GM18511 (cell line): ENCODE measurements at regions not wholly inside any gene's neighbourhood (a gene's known extent, or its start where the extent isn't known, plus 50 kb on each side); places are given as distances from the start of the nearest gene placed in this dataset.
A peak's percentile ranks its signal among the peaks of the same experiment; 100 is the strongest.

Experiments used
- ATAC-seq: cut with Tn5 transposase; IDR thresholded peaks from one replicate; pipeline ENCODE4 v1.9.1; 2021; ENCODE audit warnings: mild to moderate bottlenecking, moderate library complexity; ENCODE audit not compliant: unreplicated experiment

- no peak for ATAC-seq
Observed at GRCh38 chr3:35849496-35849895, 210.2 kb downstream of the ARPP21 start.

- ATAC-seq: no peak
Observed at GRCh38 chr3:35849963-35850362, 210.6 kb downstream of the ARPP21 start.

GRCh38 chr3:35857004-35857403, 217.7 kb downstream of the ARPP21 start:
- peak; percentile 94 for ATAC-seq

GRCh38 chr3:35862057-35862456, 222.7 kb downstream of the ARPP21 start:
- ATAC-seq: no peak

- ATAC-seq: no peak
Observed at GRCh38 chr3:35864871-35865270, 225.5 kb downstream of the ARPP21 start.

- no peak for ATAC-seq
Observed at GRCh38 chr3:35867791-35868190, 228.5 kb downstream of the ARPP21 start.

GRCh38 chr3:35871009-35871408, 231.7 kb downstream of the ARPP21 start:
- no peak for ATAC-seq

- ATAC-seq: no peak
Observed at GRCh38 chr3:35883929-35884328, 244.6 kb downstream of the ARPP21 start.

- ATAC-seq: no peak
Observed at GRCh38 chr3:35894735-35895134, 255.4 kb downstream of the ARPP21 start.

GRCh38 chr3:35899245-35899644, 259.9 kb downstream of the ARPP21 start:
- no peak for ATAC-seq

GRCh38 chr3:35900079-35900478, 260.8 kb downstream of the ARPP21 start:
- no peak for ATAC-seq

GRCh38 chr3:35908366-35909232, 269.3 kb downstream of the ARPP21 start:
- peak; percentile 95 for ATAC-seq

GRCh38 chr3:35919160-35919559, 279.8 kb downstream of the ARPP21 start:
- ATAC-seq: no peak

- ATAC-seq: no peak
Observed at GRCh38 chr3:35921718-35922117, 282.4 kb downstream of the ARPP21 start.

- ATAC-seq: peak; percentile 74
Observed at GRCh38 chr3:35924070-35924469, 284.7 kb downstream of the ARPP21 start.

- no peak for ATAC-seq
Observed at GRCh38 chr3:35927441-35927840, 288.1 kb downstream of the ARPP21 start.

- no peak for ATAC-seq
Observed at GRCh38 chr3:35929158-35929557, 289.8 kb downstream of the ARPP21 start.

- ATAC-seq: no peak
Observed at GRCh38 chr3:35931867-35932266, 292.5 kb downstream of the ARPP21 start.

- no peak for ATAC-seq
Observed at GRCh38 chr3:35932995-35933394, 293.7 kb downstream of the ARPP21 start.

- ATAC-seq: no peak
Observed at GRCh38 chr3:35936571-35936970, 297.2 kb downstream of the ARPP21 start.

- no peak for ATAC-seq
Observed at GRCh38 chr3:35944926-35945710, 305.8 kb downstream of the ARPP21 start.
